Sciatic nerve (tissue), 2 donors: ENCODE measurements at regions not wholly inside any gene's neighbourhood (a gene's known extent, or its start where the extent isn't known, plus 50 kb on each side); places are given as distances from the start of the nearest gene placed in this dataset.

Experiments
- ATAC-seq: fragments of 200-7000 bp; cut with Tn5 transposase; one replicate; pipeline ENCODE4 v1.9.1; 2020; ENCODE audit warnings: mild to moderate bottlenecking, moderate library complexity
- DNase-seq: peaks from one replicate; pipeline ENCODE4 v3.0.0-alpha.2; 2020; ENCODE audit warnings: low spot score
- intact Hi-C: fragments of 100-400 bp; cut with DNase I; formaldehyde crosslinking; loops from one replicate; pipeline ENCODE4 v1.14.2; 2022
- donor health status: DM: no; HTN: no; CAD: no.
- donor health status: DM: no; HTN: no; CAD: no.

DNA sequence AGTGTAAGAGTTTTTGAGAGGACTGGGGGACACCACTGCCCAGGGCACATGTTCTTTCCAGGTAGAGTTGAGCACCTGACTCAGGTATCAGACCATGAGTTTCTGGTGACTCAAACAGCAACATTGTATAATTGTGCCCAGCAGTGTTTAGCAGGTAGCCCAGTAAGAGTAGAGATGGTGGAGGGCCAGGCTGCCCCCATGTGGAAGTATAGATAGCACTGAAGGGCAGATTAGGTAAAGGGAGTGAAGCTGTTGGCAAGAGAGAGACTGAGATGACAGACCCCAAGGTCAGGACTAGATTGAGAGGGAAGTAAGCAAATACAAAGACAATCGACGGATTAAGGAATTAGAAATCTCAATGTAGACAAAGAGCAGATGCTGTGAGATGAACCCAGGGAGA is 74.6 kb downstream of the TRIM42 start:
- intact Hi-C loops: no loop called here
- DNase-seq: no peak
- no peak for ATAC-seq

DNA sequence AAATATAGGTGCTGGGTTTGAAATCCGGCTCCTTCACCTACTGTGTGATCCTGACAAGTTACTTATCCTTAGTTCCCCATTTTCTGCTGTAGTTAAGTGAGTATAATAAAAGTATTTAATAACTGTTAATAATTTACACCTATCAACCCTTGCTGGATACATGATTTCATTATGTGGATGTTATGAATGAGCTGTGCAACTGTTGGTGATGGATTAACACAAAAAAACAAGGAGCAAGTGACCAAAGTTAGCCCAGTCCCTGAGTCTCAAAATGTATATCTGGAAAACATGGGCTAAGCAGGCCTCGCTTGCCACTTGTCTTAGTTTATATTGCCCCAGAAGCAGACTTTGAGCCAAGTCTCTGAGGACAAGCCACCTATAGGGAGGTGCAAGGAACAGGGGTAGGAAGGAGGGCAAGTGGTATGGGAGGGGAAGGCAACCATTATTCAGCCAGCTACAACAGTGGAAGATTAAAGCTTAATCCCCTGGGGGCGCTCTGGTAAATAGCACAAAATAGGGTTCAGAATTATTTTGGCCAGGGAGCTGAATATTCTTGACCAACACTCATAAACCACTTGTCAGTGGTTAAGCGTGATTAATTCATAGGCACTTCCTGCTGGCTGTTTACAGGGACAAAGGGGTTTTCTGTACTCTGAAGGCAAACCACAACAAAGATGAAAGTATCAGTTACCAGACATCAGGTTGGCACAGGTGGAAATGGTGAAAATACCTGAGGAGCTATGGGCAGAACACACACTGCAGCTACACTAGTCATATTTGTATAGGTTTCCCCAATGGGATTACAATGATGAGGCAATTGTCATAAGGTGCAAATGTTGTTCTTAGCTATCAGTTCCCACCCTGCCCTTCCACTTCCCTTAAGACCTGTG is 76.2 kb downstream of the TRIM42 start:
- no peak for ATAC-seq
- no peak for DNase-seq
- intact Hi-C loops: no loop called here

DNA sequence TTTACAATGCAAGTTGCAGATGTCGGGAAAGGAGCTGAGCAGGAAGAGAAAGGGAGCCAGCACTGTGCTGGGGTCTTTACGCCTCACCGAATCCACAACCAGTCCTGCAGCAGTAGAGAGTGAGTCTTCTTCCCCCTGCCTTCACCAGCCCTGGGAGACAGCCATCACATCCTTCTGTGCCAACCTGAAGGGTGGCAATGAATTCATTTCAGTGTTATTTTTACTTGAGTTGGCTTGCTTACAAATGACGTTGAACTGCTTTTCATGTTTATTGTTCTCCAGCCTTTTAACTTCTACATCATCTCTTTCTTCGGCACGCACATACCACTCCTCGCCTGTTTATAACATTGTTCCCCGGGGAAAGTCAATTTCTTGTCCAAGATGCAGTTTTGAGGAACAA is 77.1 kb downstream of the TRIM42 start:
- intact Hi-C loops: no loop called here
- DNase-seq: no peak
- no peak for ATAC-seq

DNA sequence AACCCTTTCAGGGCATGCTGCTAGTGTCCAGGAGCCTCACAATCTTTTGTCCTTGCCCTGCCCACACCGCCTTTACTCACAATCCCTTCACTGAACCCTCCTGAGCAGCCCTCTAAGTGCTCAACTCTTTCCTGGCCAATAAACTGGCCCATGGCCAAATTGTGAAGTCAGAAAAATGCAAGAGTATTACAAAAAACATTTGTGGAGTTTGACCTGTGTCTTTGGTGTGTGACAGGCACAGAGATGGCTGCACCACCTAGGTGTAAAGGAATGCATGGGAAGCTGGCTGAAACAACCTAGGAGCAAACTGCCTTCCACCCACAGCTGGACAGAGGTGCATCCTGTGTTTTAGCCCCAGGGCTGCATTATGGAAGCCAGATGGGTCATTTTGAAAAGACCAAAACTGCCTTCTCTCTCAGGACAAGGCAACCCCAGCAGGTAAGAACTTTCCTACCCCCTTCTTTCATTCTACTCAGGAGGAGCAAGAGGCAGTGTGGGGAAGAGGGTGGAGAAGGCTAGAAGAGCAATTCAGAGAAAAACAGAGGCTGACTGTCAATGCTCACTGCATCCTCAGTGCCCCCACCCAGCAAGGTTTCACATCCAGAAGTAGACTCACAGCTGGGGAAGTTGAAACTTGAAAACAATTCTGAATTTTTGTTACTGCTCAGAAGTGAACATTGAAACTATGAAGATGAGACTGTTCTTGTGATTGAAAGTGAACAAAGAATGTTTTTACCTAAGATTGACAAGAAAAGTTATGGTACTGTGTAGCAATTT is 78.6 kb downstream of the TRIM42 start:
- ATAC-seq (no peak), DNase-seq (no peak)
- intact Hi-C loops: no loop called here

DNA sequence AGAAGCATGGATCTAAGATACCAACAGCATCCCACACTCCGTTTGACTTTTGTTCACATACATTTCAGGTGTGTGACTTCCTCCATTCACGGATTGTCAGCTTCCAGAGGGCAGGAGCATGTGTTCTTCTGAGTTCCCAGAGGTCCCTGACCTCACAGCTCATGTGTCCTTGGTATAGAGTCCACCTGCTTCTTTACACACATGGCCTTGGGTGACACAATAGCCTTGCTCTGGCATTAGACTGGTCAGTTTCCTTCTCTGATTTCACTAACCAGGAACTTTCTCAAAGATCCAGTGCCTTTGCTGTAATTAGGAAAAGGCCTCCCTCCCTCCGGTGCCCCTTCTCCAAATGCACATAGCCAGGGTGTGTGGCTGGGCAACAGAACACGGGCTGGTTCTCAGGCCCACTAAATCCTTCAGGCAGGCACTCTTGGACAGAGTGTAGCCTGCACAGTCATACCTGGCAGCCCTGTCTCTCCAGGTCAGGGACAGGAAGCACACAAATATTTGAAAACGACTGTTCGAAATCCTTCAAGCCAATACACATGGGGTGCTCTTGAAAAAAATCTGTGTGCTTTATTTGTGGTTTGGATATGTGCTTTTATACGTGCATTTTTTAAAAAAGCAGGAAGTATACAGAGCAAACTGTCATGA is 81.1 kb downstream of the TRIM42 start:
- ATAC-seq (no peak), DNase-seq (no peak)
- intact Hi-C loops: no loop called here

DNA sequence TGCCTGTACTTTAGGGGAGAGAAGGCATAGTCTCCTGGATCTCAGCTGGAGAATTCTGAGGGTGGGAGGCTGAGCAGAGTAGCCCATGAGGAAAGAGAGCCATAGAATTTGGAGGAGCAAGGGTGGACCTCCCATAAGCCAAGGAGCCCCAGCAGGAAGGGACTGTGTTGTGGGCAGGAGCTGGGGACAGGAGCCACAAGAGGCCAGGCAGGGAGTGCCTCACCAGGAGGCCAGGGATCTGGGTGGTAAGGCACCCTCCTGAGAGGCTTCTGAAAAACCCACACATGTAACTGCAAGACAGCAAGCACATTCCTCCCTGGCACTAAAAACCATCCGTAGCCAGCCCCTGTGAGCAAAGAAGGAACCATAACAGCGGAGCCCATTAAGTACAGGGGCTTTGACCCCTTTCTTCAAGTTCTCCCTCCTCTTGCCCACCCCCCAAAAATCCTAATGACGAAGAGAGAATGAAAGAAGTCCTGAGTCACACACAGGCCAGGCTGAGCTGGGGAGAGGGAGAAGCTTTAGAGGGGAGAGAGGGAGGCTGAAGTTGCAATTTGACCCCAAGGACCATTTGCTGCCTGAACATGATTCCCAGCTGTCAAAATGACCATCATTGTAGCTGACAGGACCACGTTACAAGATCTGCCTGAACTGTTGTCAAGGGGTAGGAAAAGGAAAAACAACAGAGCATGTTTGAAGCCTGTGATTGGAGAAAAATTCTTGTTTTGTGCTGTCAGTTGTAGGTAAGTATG is 82.6 kb downstream of the TRIM42 start:
- no peak for DNase-seq
- intact Hi-C loops: no loop called here

DNA sequence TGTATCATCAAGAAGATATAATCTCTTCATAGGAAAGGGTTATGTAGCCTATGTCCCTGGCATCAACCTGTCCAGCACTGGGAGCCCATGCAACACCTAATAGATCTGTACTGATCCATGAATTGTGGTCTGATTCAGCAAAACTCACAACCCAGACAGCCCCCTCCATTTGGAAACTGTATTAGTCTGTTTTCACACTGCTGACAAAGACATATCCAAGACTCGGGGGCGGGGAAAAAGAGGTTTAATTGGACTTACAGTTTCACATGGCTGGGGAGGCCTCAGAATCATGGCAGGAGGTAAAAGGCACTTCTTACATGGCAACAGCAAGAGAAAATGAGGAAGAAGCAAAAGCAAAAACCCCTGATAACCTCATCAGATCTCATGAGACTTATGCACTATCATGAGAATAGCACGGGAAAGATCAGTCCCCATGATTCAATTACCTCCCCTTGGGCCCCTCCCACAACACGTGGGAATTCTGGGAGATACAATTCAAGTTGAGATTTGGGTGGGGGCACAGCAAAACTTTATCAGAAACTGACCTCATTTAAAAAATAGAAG is 83.3 kb downstream of the TRIM42 start:
- intact Hi-C loops: no loop called here
- no peak for ATAC-seq
- DNase-seq: no peak

More for the DNA sequence above, 82.6 kb downstream of the TRIM42 start:
- ATAC-seq: no peak

DNA sequence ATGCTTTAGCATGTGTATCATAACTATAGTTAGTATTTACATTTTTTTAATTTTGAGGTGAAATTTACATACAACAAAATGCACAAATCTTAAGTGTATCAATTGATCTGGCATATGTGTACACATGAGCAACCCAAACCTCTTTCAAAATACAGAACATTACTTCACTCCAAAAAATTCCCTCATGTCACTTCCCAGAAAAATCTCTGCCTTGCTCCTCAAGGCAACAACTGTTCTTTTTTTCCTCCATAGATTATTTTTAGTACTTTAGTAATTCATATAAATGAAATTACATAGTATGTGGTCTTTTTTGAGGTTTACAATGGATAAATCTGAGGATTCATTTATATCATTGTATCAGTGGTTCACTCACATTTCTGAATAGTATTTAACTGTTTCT is 84.9 kb downstream of the TRIM42 start:
- DNase-seq (no peak), ATAC-seq (no peak)
- intact Hi-C loops: no loop called here

DNA sequence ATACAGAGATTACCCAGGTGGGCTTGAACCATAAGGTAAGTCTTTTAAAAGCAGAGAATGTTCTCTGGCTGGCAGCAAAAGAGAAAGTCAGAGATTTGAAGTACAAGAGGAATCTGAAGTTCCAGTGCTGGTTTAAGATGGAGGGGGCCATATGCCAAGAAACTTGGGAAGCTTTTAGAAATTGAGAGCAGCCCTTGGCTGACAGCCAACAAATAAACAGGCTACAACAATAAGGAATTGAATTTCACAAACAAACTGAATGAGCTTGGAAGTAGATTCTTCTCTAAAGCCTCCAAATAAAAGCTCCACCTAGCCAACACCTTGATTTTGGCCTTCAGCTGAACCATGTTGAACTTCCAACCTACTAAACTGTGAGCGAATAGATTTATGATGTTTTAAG is 85.7 kb downstream of the TRIM42 start:
- no peak for ATAC-seq
- intact Hi-C loops: no loop called here
- DNase-seq: no peak

DNA sequence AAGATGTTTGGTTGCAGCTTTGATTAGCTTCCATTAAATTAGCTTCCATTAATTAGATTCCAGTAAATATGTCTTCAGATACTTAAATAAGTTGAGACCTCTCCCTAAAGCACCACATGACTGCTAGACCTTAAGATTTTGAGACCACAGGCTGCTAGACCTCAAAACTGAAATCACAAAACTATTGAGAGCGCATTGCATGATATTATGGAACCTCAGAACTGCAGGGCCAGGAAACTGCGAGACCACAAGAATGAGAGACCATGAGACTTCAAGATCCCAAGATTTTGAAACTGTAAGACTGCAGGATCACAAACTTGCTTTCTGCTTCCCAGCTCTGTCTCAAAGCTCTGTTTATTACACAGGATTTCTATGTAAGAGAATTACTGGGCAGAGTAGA is 87.4 kb downstream of the TRIM42 start:
- intact Hi-C loops: no loop called here
- ATAC-seq: no peak
- DNase-seq: no peak

DNA sequence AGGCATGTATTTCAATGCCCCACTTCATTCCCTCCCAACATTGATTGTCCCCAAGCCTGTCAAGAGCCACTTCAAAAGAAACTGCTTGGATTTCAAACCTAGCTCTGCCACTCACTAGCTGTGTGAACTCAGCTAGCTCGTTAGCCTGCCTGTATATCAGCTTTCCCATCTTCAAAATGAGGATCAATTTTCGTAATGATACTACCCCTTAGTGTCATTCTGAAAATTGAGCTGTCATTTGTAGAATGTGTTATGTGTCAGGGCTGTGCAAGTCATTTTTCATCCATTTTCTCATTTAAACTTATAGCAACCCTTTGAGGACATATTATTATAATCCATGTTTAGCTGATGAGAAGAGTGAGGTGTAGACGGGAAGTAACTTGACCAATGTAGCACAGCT is 88.6 kb downstream of the TRIM42 start:
- ATAC-seq: no peak
- intact Hi-C loops: no loop called here
- DNase-seq: no peak

DNA sequence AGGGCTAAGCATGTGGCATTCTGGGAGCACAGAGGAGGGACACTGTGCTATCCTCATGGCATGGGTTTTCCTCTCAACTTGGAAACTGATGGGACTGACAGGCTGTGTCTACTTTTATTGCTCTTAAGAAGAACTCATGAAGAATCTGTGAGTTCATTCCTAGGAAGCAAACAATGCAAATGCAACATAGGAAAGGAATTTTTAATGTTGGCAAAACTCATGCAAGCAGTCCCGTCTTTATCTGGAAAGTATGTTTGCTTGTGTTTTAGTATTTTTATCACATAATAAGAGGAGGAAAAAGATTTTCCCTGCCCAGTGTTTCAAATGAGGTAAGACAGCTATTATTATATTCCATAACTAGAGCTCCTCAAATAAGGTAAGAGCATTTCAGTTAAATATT is 89.7 kb downstream of the TRIM42 start:
- ATAC-seq: no peak
- DNase-seq: no peak
- intact Hi-C loops: no loop called here

DNA sequence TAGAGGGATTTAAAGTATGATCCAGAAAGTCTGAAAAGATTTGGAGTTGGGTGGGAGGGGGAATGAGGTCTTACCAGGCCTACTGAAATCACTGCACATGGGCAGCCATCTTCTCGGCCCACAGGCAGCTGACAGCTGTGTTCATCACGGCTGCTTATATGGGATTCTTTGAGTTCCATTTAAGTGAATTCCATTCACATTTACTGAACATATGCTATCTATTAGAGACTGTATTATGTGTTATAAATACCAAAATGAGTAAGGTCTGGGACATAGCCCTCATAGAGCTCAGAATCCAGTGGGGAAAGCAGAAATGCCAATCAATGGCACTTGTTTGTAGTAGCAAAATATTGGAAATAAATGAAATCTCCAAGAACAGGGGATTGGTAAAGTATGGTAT is 91.1 kb downstream of the TRIM42 start:
- ATAC-seq (no peak), DNase-seq (no peak)
- intact Hi-C loops: no loop called here

DNA sequence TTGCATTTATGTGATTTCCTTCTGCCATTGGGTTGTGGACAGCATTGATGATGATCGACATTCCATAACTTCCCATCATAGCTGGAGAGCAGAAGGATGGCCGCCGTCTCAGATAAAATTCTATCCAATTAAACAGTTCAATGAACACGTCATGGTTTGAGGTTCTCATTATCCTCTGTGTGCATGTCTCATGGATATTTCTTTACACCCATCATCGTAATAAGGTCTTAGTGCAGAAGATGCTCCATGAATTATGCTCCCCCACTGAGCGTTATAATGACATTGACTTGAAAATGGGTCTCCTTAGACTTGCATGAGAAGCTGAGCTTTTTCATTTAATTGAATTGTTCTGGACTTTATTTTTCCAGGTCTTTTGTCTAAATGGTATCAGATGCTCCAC is 92.1 kb downstream of the TRIM42 start:
- DNase-seq (no peak), ATAC-seq (no peak)
- intact Hi-C loops: no loop called here

DNA sequence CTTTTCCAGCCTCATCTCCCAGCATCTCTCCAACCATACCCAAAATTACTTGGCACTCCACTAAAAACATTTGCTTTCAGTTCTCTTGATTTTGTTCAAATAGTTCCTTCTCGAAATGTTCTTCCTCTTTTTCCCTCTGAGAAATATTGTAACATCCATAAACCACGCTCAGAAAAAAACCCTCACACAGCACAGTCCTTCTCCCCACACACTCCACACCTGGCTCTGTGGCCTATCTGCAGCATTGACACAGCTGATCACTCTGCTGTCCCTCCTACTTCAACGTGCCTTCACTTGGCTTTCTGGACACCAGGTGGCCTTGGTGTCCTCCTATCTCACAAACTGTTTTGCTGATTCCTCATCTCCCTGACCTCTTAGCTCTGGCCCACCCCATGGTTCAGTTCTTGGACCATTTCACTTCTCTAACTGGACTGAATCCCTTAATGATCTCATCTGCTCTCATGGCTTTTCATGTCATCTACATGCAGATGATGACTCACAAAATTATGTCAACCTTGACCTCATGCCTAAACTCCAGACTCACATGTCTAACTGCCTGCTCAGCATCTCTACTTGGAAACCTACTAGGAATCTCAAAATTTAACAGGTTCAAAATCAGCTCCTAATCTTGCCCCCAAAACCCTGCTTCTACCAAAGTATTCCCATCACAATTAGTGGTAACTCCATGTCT is 93.3 kb downstream of the TRIM42 start:
- ATAC-seq (peak; percentile 22), DNase-seq (no peak)
- intact Hi-C loops: no loop called here

DNA sequence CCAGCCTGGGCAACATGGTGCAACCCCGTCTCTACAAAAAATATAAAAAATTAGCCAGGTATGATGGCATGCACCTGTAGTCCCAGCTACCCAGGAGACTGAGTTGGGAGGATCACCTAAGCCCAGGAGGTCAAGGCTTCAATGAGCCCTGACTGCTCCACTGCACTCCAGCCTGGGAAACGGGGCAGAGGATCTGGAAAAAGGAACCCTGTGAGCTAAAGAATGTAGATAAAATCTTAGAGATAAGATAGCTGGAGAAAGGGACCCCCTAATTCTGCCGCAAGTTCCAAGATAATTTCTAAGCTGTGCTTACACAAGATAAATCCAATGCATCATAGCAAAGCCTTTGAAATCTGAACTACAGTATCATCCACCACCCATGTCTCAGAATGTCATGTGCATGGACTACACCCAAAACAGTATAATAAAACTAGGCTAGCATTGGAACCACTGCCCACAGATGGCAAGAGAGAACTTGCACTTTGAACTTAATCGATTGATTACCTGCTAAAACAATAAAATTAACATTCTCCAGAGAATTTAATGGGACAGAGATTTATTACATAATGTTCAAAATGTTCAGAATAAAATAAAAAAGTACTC is 99.9 kb downstream of the TRIM42 start:
- intact Hi-C loops: no loop called here
- DNase-seq: no peak
- no peak for ATAC-seq

DNA sequence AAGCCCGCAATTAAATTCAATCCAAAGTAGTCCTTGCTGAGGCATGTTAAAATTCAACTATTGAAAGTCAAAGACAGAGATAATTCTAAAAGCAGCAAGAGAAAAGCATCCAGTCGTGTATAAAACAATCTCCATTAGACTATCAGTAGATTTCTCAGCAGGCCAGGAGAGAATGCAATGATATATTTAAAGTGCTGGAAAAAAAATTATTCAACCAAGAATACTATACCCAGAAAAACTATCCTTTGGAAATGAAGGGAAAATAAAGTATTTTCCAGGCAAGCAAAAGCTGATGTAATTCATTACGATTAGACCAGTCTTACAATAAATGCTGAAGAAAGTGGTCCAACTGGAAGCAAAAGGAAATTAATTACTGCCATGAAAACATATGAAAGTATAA is 113.5 kb downstream of the TRIM42 start:
- DNase-seq: no peak
- intact Hi-C loops: no loop called here
- no peak for ATAC-seq

DNA sequence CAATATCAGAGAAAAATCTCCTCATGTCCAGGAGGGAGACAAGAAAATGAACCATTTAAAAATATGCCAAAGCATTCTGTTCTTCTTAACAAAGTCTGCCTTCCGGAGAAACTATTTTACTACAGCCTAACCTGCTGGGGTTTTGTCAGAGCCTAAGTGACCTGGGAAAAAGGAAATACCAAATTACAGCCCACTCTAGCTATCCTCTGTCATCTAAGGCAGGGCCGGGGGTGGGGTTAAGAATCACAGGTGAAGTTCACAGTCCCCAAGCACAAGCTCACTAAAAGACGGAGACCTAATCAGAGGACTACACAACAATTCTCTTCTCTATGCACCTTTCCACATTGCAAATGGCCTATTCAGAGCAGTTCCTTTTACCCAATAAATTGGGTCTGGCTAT is 116.6 kb downstream of the TRIM42 start:
- intact Hi-C loops: no loop called here
- ATAC-seq (no peak), DNase-seq (no peak)
